Activated CD4-positive, alpha-beta T cell treated with anti-CD3 and anti-CD28 coated beads, Interleukin-2, amount 50 U/mL, for 48 hours (primary cell): ENCODE measurements at regions not wholly inside any gene's neighbourhood (a gene's known extent, or its start where the extent isn't known, plus 50 kb on each side); places are given as distances from the start of the nearest gene placed in this dataset.
"Not testable (repeated sequence)": the region's sequence is repeated elsewhere in the genome, so short reads cannot be mapped to it uniquely, and the experiment has no call there.

Experiments used
- DNase-seq, 2 experiments: peaks; one replicate each; pipeline ENCODE4 v3.0.0-alpha.2; 2020

- DNase-seq = no peak
These were observed 1700.5 kb upstream of the TMEFF2 start for GRCh38 chr2:193895226-193895625.

- DNase-seq = no peak
These were observed 1699.3 kb upstream of the TMEFF2 start for GRCh38 chr2:193894081-193894480.

GRCh38 chr2:193891023-193891422 lies 1696.3 kb upstream of the TMEFF2 start:
- DNase-seq = no peak

GRCh38 chr2:193885419-193885818 lies 1690.7 kb upstream of the TMEFF2 start:
- no peak for DNase-seq

GRCh38 chr2:193883820-193884219 lies 1689.1 kb upstream of the TMEFF2 start:
- DNase-seq = no peak

- no peak for DNase-seq
These were observed 1682.2 kb upstream of the TMEFF2 start for GRCh38 chr2:193876980-193877379.

GRCh38 chr2:193869564-193869963 lies 1674.8 kb upstream of the TMEFF2 start:
- no peak for DNase-seq

GRCh38 chr2:193868833-193869232 lies 1674.1 kb upstream of the TMEFF2 start:
- no peak for DNase-seq

GRCh38 chr2:193868132-193868531 lies 1673.4 kb upstream of the TMEFF2 start:
- DNase-seq = no peak

- no peak for DNase-seq
These were observed 1672.7 kb upstream of the TMEFF2 start for GRCh38 chr2:193867454-193867853.

GRCh38 chr2:193861557-193861956 lies 1666.8 kb upstream of the TMEFF2 start:
- no peak for DNase-seq

- DNase-seq = no peak
These were observed 1653.3 kb upstream of the TMEFF2 start for GRCh38 chr2:193847991-193848390.

GRCh38 chr2:193847130-193847529 lies 1652.4 kb upstream of the TMEFF2 start:
- DNase-seq = no peak

GRCh38 chr2:193845604-193846003 lies 1650.9 kb upstream of the TMEFF2 start:
- DNase-seq = no peak

- DNase-seq = no peak
These were observed 1648.9 kb upstream of the TMEFF2 start for GRCh38 chr2:193843675-193844074.

GRCh38 chr2:193841384-193842150 lies 1646.8 kb upstream of the TMEFF2 start:
- no peak for DNase-seq

- DNase-seq = no peak
These were observed 1642.5 kb upstream of the TMEFF2 start for GRCh38 chr2:193837111-193837738.

- not testable (repeated sequence) for DNase-seq
These were observed 1641.8 kb upstream of the TMEFF2 start for GRCh38 chr2:193836424-193837006.

GRCh38 chr2:193833895-193834294 lies 1639.2 kb upstream of the TMEFF2 start:
- not testable (repeated sequence) for DNase-seq

GRCh38 chr2:193824474-193824873 lies 1629.7 kb upstream of the TMEFF2 start:
- DNase-seq = no peak

GRCh38 chr2:193818801-193819499 lies 1624.2 kb upstream of the TMEFF2 start:
- no peak for DNase-seq

- DNase-seq = no peak
These were observed 1621.3 kb upstream of the TMEFF2 start for GRCh38 chr2:193816008-193816407.

GRCh38 chr2:193810533-193810932 lies 1615.8 kb upstream of the TMEFF2 start:
- DNase-seq = no peak

- DNase-seq = no peak
These were observed 1614.1 kb upstream of the TMEFF2 start for GRCh38 chr2:193808877-193809276.
